Mesendoderm (in vitro differentiated cells): ENCODE measurements at regions not wholly inside any gene's neighbourhood (a gene's known extent, or its start where the extent isn't known, plus 50 kb on each side); places are given as distances from the start of the nearest gene placed in this dataset.

Experiments
- DNase-seq: peaks from one replicate; pipeline ENCODE4 v3.0.0; 2013
- H2AK5ac ChIP-seq: 2 replicates; pipeline ENCODE4 v1.6.1; 2013; ENCODE audit warnings: low read length, inconsistent platforms
- H2BK120ac ChIP-seq: 2 replicates; pipeline ENCODE4 v1.6.1; 2013; ENCODE audit warnings: low read depth, mild to moderate bottlenecking, low read length, moderate library complexity, mixed read lengths
- H2BK15ac ChIP-seq: replicated peaks from 2 replicates; pipeline ENCODE4 v1.6.1; 2013; ENCODE audit warnings: low read depth, mild to moderate bottlenecking, moderate library complexity
- H2BK5ac ChIP-seq: 2 replicates; pipeline ENCODE4 v1.6.1; 2013; ENCODE audit warnings: low read length, inconsistent platforms
- H3K18ac ChIP-seq: 2 replicates; pipeline ENCODE4 v1.6.1; 2013; ENCODE audit warnings: mild to moderate bottlenecking, low read length, mixed read lengths
- H3K23ac ChIP-seq: one replicate; pipeline ENCODE4 v1.6.1; 2013; ENCODE audit warnings: low read length
- H3K27ac ChIP-seq: 2 replicates; pipeline ENCODE4 v1.5.1; 2013; ENCODE audit warnings: low read depth, mild to moderate bottlenecking, inconsistent platforms, low read length, moderate library complexity
- H3K27me3 ChIP-seq: 2 replicates; pipeline ENCODE4 v1.6.1; 2013; ENCODE audit warnings: low read length, control low read depth, mild to moderate bottlenecking, inconsistent platforms; ENCODE audit not compliant: insufficient read depth, poor library complexity
- H3K36me3 ChIP-seq: 2 replicates; pipeline ENCODE4 v1.6.1; 2013; ENCODE audit warnings: low read length, inconsistent platforms; ENCODE audit not compliant: control insufficient read depth, insufficient read depth
- H3K4ac ChIP-seq: one replicate; pipeline ENCODE4 v1.6.1; 2013; ENCODE audit warnings: low read depth, mild to moderate bottlenecking, low read length, moderate library complexity
- H3K4me1 ChIP-seq: 2 replicates; pipeline ENCODE4 v1.6.1; 2013; ENCODE audit warnings: low read depth, low read length, inconsistent platforms; ENCODE audit not compliant: control insufficient read depth
- H3K4me2 ChIP-seq: 2 replicates; pipeline ENCODE4 v1.6.1; 2013; ENCODE audit warnings: low read length
- H3K4me3 ChIP-seq: 2 replicates; pipeline ENCODE4 v1.5.1; 2013; ENCODE audit warnings: mild to moderate bottlenecking, low read length
- H3K56ac ChIP-seq: one replicate; pipeline ENCODE4 v1.6.1; 2013; ENCODE audit warnings: low read length
- H3K79me1 ChIP-seq: 2 replicates; pipeline ENCODE4 v1.6.1; 2013; ENCODE audit warnings: low read length, inconsistent platforms
- H3K79me2 ChIP-seq: 2 replicates; pipeline ENCODE4 v1.6.1; 2013; ENCODE audit warnings: mild to moderate bottlenecking, low read length; ENCODE audit not compliant: control insufficient read depth, insufficient read depth
- H3K9ac ChIP-seq: 2 replicates; pipeline ENCODE4 v1.6.1; 2013; ENCODE audit warnings: low read length, inconsistent platforms
- H4K5ac ChIP-seq: one replicate; pipeline ENCODE4 v1.6.1; 2013; ENCODE audit warnings: low read length
- H4K8ac ChIP-seq: one replicate; pipeline ENCODE4 v1.6.1; 2013; ENCODE audit warnings: low read depth, mild to moderate bottlenecking, control low read depth, low read length, moderate library complexity
- WGBS: extraction: QIAGEN DNeasy Blood & Tissue Kit; methylation state at CpG from one replicate; pipeline ENCODE4 v1.1.7; 2013; ENCODE audit warnings: low lambda C conversion rate, missing lambda C conversion rate; ENCODE audit not compliant: insufficient coverage; ENCODE audit errors: extremely low coverage; 5-methylcytosine and 5-hydroxymethylcytosine counted together

- WGBS = no CpG with 5 or more reads among the region's 4 CpGs
- no peaks in the 10 kb centered on the region for H3K79me1 ChIP-seq
- H3K4me3 ChIP-seq = no peak overlapping the region
- H2BK5ac ChIP-seq = no peak overlapping the region
- no peak overlapping the region for H4K5ac ChIP-seq
- H2BK15ac ChIP-seq = no peak overlapping the region
- H4K8ac ChIP-seq = no peak overlapping the region
- H3K4me1 ChIP-seq = no peaks in the 10 kb centered on the region
- H2AK5ac ChIP-seq = no peak overlapping the region
- no peak overlapping the region for H3K4ac ChIP-seq
- no peak overlapping the region for H3K4me2 ChIP-seq
- no peak overlapping the region for H3K23ac ChIP-seq
- H3K79me2 ChIP-seq = no peaks in the 10 kb centered on the region
- no peaks in the 10 kb centered on the region for H3K36me3 ChIP-seq
- no peak overlapping the region for H3K9ac ChIP-seq
- no peaks in the 10 kb centered on the region for H3K27me3 ChIP-seq
- no peak overlapping the region for H3K56ac ChIP-seq
- H3K27ac ChIP-seq = no peak overlapping the region
- no peak overlapping the region for H2BK120ac ChIP-seq
- no peak overlapping the region for H3K18ac ChIP-seq
- no peak for DNase-seq
Observed at GRCh38 chr12:89072294-89073026, 279.8 kb downstream of the DUSP6 start.

- H3K9ac ChIP-seq = no peak overlapping the region
- H3K36me3 ChIP-seq = no peaks in the 10 kb centered on the region
- H2BK120ac ChIP-seq = no peak overlapping the region
- WGBS = no CpG with 5 or more reads among the region's 1 CpG
- H2BK5ac ChIP-seq = no peak overlapping the region
- no peak overlapping the region for H3K4ac ChIP-seq
- H3K4me1 ChIP-seq = no peaks in the 10 kb centered on the region
- H3K79me2 ChIP-seq = no peaks in the 10 kb centered on the region
- no peak overlapping the region for H3K4me2 ChIP-seq
- H3K79me1 ChIP-seq = no peaks in the 10 kb centered on the region
- no peak overlapping the region for H3K18ac ChIP-seq
- no peak overlapping the region for H3K27ac ChIP-seq
- H3K23ac ChIP-seq = no peak overlapping the region
- H3K56ac ChIP-seq = no peak overlapping the region
- no peak overlapping the region for H4K8ac ChIP-seq
- no peak for DNase-seq
- H2AK5ac ChIP-seq = no peak overlapping the region
- H4K5ac ChIP-seq = no peak overlapping the region
- no peak overlapping the region for H3K4me3 ChIP-seq
- H3K27me3 ChIP-seq = no peaks in the 10 kb centered on the region
- no peak overlapping the region for H2BK15ac ChIP-seq
Observed at GRCh38 chr12:89070603-89071002, 281.7 kb downstream of the DUSP6 start.

GRCh38 chr12:89069431-89069830 is 282.9 kb downstream of the DUSP6 start:
- H3K4me2 ChIP-seq = no peak overlapping the region

GRCh38 chr12:89067421-89068187 is 284.7 kb downstream of the DUSP6 start:
- H2BK5ac ChIP-seq = no peak overlapping the region
- H3K79me2 ChIP-seq = no peaks in the 10 kb centered on the region
- no peak overlapping the region for H3K4me3 ChIP-seq
- no peak overlapping the region for H3K56ac ChIP-seq
- H3K4me2 ChIP-seq = no peak overlapping the region
- no peak for DNase-seq
- H4K5ac ChIP-seq = no peak overlapping the region
- no peak overlapping the region for H3K18ac ChIP-seq
- H3K4ac ChIP-seq = no peak overlapping the region
- WGBS = no CpG with 5 or more reads among the region's 2 CpGs
- no peak overlapping the region for H2AK5ac ChIP-seq
- no peak overlapping the region for H2BK15ac ChIP-seq
- no peak overlapping the region for H3K9ac ChIP-seq
- no peaks in the 10 kb centered on the region for H3K4me1 ChIP-seq
- no peaks in the 10 kb centered on the region for H3K79me1 ChIP-seq
- H3K27me3 ChIP-seq = no peaks in the 10 kb centered on the region
- H3K36me3 ChIP-seq = no peaks in the 10 kb centered on the region
- H2BK120ac ChIP-seq = no peak overlapping the region
- H3K23ac ChIP-seq = no peak overlapping the region
- no peak overlapping the region for H4K8ac ChIP-seq
- no peak overlapping the region for H3K27ac ChIP-seq

More at GRCh38 chr12:89069431-89069830, 282.9 kb downstream of the DUSP6 start:
- H3K27ac ChIP-seq = no peak overlapping the region
- no peak overlapping the region for H3K4me3 ChIP-seq
- H3K23ac ChIP-seq = no peak overlapping the region
- H3K4me1 ChIP-seq = no peaks in the 10 kb centered on the region
- no peak overlapping the region for H3K4ac ChIP-seq
- H3K56ac ChIP-seq = no peak overlapping the region
- H3K36me3 ChIP-seq = no peaks in the 10 kb centered on the region
- no peak overlapping the region for H2AK5ac ChIP-seq
- no peak overlapping the region for H4K8ac ChIP-seq
- no peak overlapping the region for H4K5ac ChIP-seq
- H3K18ac ChIP-seq = no peak overlapping the region
- no CpG with 5 or more reads among the region's 2 CpGs for WGBS
- no peak overlapping the region for H2BK5ac ChIP-seq
- no peak overlapping the region for H2BK15ac ChIP-seq
- H3K79me1 ChIP-seq = no peaks in the 10 kb centered on the region
- no peak for DNase-seq
- no peak overlapping the region for H2BK120ac ChIP-seq
- no peaks in the 10 kb centered on the region for H3K79me2 ChIP-seq
- H3K9ac ChIP-seq = no peak overlapping the region
- H3K27me3 ChIP-seq = no peaks in the 10 kb centered on the region

DNA sequence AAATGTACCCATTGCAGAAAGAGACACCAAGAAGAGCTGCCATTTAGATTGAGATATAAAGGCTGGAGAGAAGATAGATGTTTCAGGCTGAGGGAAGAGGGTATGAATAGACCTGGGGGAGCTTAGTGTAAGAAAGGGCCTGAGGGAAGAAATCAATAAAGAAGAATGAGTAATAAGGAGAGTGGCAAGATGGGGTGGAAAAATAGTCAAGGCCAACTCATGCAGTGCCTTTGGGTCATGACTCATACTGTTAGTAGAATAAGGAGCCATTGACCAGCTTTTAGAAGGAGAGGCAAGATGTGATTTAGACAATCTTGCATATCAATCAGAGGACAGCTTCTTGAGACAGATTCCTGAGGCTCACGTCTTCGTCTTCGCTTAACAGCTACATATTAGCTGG is 287.5 kb downstream of the DUSP6 start:
- no peak for DNase-seq
- Histone ChIP-seq H2AK5ac (no peak overlapping the region), H3K23ac (no peak overlapping the region), H4K8ac (no peak overlapping the region), H3K4ac (no peak overlapping the region), H3K4me1 (peaks cover 4% of the 10 kb centered on the region), H2BK120ac (no peak overlapping the region), H4K5ac (no peak overlapping the region), H3K27me3 (no peaks in the 10 kb centered on the region), H2BK5ac (no peak overlapping the region), H3K36me3 (no peaks in the 10 kb centered on the region), H3K9ac (no peak overlapping the region), H3K79me1 (no peaks in the 10 kb centered on the region), H3K18ac (no peak overlapping the region), H2BK15ac (no peak overlapping the region), H3K27ac (no peak overlapping the region), H3K4me2 (no peak overlapping the region), H3K79me2 (no peaks in the 10 kb centered on the region), H3K56ac (no peak overlapping the region), H3K4me3 (no peak overlapping the region)
- no CpG with 5 or more reads among the region's 3 CpGs for WGBS
